ENCODE measurements at regions not wholly inside any gene's neighbourhood (a gene's known extent, or its start where the extent isn't known, plus 50 kb on each side); places are given as distances from the start of the nearest gene placed in this dataset.
A peak's percentile ranks its signal among the peaks of the same experiment; 100 is the strongest.
"Not testable (repeated sequence)": the region's sequence is repeated elsewhere in the genome, so short reads cannot be mapped to it uniquely, and the experiment has no call there.

GRCh38 chrX:140447150-140447549 is 57.7 kb downstream of the SOX3 start:
- no peak for DNase-seq (ENCODE audit: low read depth)

GRCh38 chrX:140440876-140441275 is 64.0 kb downstream of the SOX3 start:
- no peak for DNase-seq (ENCODE audit: low read depth)

- DNase-seq (ENCODE audit: low read depth): no peak
These were observed 65.4 kb downstream of the SOX3 start for GRCh38 chrX:140439476-140439875.

GRCh38 chrX:140434347-140434746 is 70.5 kb downstream of the SOX3 start:
- DNase-seq (ENCODE audit: low read depth): no peak

- DNase-seq (ENCODE audit: low read depth): no peak
These were observed 71.3 kb downstream of the SOX3 start for GRCh38 chrX:140433582-140433981.

GRCh38 chrX:140432346-140433175 is 72.3 kb downstream of the SOX3 start:
- DNase-seq (ENCODE audit: low read depth): peak; percentile 1

- no peak for DNase-seq (ENCODE audit: low read depth)
These were observed 73.3 kb downstream of the SOX3 start for GRCh38 chrX:140431521-140431920.

GRCh38 chrX:140425712-140426395 is 79.0 kb downstream of the SOX3 start:
- no peak for DNase-seq (ENCODE audit: low read depth)

- DNase-seq (ENCODE audit: low read depth): no peak
These were observed 82.4 kb downstream of the SOX3 start for GRCh38 chrX:140422501-140422900.

- DNase-seq (ENCODE audit: low read depth): not testable (repeated sequence)
These were observed 102.7 kb downstream of the SOX3 start for GRCh38 chrX:140402131-140402530.

- not testable (repeated sequence) for DNase-seq (ENCODE audit: low read depth)
These were observed 108.5 kb downstream of the SOX3 start for GRCh38 chrX:140396326-140396725.

GRCh38 chrX:140393507-140393906 is 111.4 kb downstream of the SOX3 start:
- DNase-seq (ENCODE audit: low read depth): no peak

GRCh38 chrX:140391313-140391712 is 113.6 kb downstream of the SOX3 start:
- no peak for DNase-seq (ENCODE audit: low read depth)

- no peak for DNase-seq (ENCODE audit: low read depth)
These were observed 115.5 kb downstream of the SOX3 start for GRCh38 chrX:140389331-140389730.

GRCh38 chrX:140362861-140363260 is 142.0 kb downstream of the SOX3 start:
- DNase-seq (ENCODE audit: low read depth): no peak

GRCh38 chrX:140360924-140361323 is 143.9 kb downstream of the SOX3 start:
- DNase-seq (ENCODE audit: low read depth): no peak

- DNase-seq (ENCODE audit: low read depth): no peak
These were observed 144.6 kb downstream of the SOX3 start for GRCh38 chrX:140360284-140360683.

GRCh38 chrX:140355922-140356321 is 148.9 kb downstream of the SOX3 start:
- DNase-seq (ENCODE audit: low read depth): no peak

GRCh38 chrX:140355429-140355828 is 149.4 kb downstream of the SOX3 start:
- DNase-seq (ENCODE audit: low read depth): no peak

GRCh38 chrX:140354431-140355120 is 150.3 kb downstream of the SOX3 start:
- DNase-seq (ENCODE audit: low read depth): no peak

- no peak for DNase-seq (ENCODE audit: low read depth)
These were observed 158.1 kb downstream of the SOX3 start for GRCh38 chrX:140346729-140347128.

- no peak for DNase-seq (ENCODE audit: low read depth)
These were observed 161.5 kb downstream of the SOX3 start for GRCh38 chrX:140343226-140343868.

Measured in GM04504 (cell line).